Lung (tissue), 11 donors: ENCODE measurements at regions not wholly inside any gene's neighbourhood (a gene's known extent, or its start where the extent isn't known, plus 50 kb on each side); places are given as distances from the start of the nearest gene placed in this dataset.

Experiments
- ATAC-seq: fragments of 200-7000 bp; cut with Tn5 transposase; one replicate; pipeline ENCODE4 v1.9.1; 2020; ENCODE audit warnings: moderate number of reproducible peaks; ENCODE audit not compliant: insufficient read depth, low FRiP score
- DNase-seq, 3 donors: peaks; one replicate each; pipeline ENCODE4 v3.0.0-alpha.2; 2013 to 2017
- H3K27ac ChIP-seq, 2 donors: one replicate each; pipeline ENCODE4 v1.5.1; 2013; ENCODE audit warnings: mild to moderate bottlenecking in 2 of 2, moderate library complexity in 2 of 2, control low read depth in 1 of 2, inconsistent platforms in 1 of 2, low read depth in 1 of 2, low read length in 1 of 2
- H3K27me3 ChIP-seq, 3 donors: one replicate each; pipeline ENCODE4 v1.5.1; 2013; ENCODE audit warnings: low read length in 2 of 3; ENCODE audit not compliant: control insufficient read depth in 3 of 3, insufficient read depth in 3 of 3
- H3K36me3 ChIP-seq, 4 donors: one replicate each; pipeline ENCODE4 v1.5.1; 2013; ENCODE audit warnings: low read length in 4 of 4, mild to moderate bottlenecking in 1 of 4, moderate library complexity in 1 of 4; ENCODE audit not compliant: control insufficient read depth in 4 of 4, insufficient read depth in 4 of 4
- H3K4me1 ChIP-seq, 5 donors: one replicate each; pipeline ENCODE4 v1.5.1; 2013; ENCODE audit warnings: low read length in 5 of 5, mild to moderate bottlenecking in 2 of 5, moderate library complexity in 1 of 5; ENCODE audit not compliant: control insufficient read depth in 5 of 5, insufficient read depth in 5 of 5
- H3K4me3 ChIP-seq: one replicate; pipeline ENCODE4 v1.5.1; 2013; ENCODE audit warnings: mild to moderate bottlenecking, control low read depth, moderate library complexity
- H3K9ac ChIP-seq, 2 donors: one replicate each; pipeline ENCODE4 v1.5.1; 2013; ENCODE audit warnings: low read length in 2 of 2, control low read depth in 1 of 2; ENCODE audit not compliant: insufficient read depth in 1 of 2
- H3K9me3 ChIP-seq, 4 donors: one replicate each; pipeline ENCODE4 v1.5.1; 2013; ENCODE audit warnings: low read length in 3 of 4, mild to moderate bottlenecking in 1 of 4, moderate library complexity in 1 of 4; ENCODE audit not compliant: control insufficient read depth in 4 of 4, insufficient read depth in 3 of 4
- WGBS, 2 donors: extraction: QIAGEN DNeasy Blood & Tissue Kit; methylation state at CpG; one replicate each; pipeline ENCODE4 v1.1.7; 2013; 5-methylcytosine and 5-hydroxymethylcytosine counted together
- TF ChIP-seq, protein P1 (sequence below): IDR thresholded peaks from 2 replicates; pipeline ENCODE4 v1.5.1; 2012; ENCODE audit warnings: mild to moderate bottlenecking; ENCODE audit errors: control extremely low read depth, extremely low read depth
- donor health status: control.
- donor health status: control.
- donor health status: Bipolar disorder and iron deficiency.
- donor health status: healthy.
- donor health status: DM: yes; HTN: yes; CAD: no.

DNA sequence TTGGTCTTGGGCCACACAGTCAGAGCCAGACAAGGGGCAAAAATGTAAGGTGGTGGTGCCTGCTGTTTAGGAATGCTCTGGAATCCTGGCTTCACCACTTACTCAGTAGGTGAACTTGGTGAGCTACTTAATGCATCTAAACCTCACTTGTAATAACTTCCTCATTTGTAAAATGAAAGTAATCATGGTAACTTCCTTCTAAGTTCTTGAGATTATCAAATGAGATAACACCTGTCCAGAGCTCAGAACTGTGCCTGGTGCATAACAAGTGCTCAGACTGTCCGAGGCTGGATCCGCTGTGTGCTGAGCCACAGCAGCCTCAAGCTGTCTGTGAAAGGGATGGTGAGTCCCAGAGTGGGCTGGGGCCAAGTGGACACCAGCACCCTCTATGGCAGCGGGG, 62.8 kb upstream of the KY start:
- TF ChIP-seq, protein P1, sequence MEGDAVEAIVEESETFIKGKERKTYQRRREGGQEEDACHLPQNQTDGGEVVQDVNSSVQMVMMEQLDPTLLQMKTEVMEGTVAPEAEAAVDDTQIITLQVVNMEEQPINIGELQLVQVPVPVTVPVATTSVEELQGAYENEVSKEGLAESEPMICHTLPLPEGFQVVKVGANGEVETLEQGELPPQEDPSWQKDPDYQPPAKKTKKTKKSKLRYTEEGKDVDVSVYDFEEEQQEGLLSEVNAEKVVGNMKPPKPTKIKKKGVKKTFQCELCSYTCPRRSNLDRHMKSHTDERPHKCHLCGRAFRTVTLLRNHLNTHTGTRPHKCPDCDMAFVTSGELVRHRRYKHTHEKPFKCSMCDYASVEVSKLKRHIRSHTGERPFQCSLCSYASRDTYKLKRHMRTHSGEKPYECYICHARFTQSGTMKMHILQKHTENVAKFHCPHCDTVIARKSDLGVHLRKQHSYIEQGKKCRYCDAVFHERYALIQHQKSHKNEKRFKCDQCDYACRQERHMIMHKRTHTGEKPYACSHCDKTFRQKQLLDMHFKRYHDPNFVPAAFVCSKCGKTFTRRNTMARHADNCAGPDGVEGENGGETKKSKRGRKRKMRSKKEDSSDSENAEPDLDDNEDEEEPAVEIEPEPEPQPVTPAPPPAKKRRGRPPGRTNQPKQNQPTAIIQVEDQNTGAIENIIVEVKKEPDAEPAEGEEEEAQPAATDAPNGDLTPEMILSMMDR, result no peak
- Histone ChIP-seq H3K4me3 (no peak overlapping the region), H3K27me3 (no peaks in the 10 kb centered on the region), H3K4me1 (peaks cover 0 to 4% (median 0%) of the 10 kb centered on the region in 5 donors), H3K27ac (no peak overlapping the region), H3K9ac (no peak overlapping the region), H3K36me3 (no peaks in the 10 kb centered on the region), H3K9me3 (peaks cover 0 to 2% (median 0%) of the 10 kb centered on the region in 4 donors)
- DNase-seq (no peak), ATAC-seq (no peak)
- 77 to 82% methylated on average over 3 of the region's 3 CpGs for WGBS, 2 donors

DNA sequence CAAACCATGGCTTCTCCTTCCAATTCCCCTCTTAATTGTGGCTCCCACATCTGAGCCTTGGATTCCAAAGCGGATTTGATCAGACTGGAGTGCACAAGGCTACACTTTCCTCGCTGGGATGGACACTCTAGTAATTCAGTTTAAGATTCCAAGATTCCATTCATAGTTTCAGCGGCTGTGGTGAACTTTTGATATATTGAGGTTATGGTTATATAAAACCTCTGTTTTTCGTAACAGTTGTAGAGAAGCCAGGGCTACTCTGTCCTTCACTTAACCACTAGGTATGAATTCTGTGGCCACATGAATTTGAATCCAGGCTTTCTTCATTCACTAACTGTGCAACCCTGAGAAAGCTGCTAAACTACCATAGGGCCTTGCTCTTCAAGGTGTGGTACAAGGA, 67.9 kb upstream of the KY start:
- no peak for ATAC-seq
- DNase-seq, result no peak
- no peaks in the 10 kb centered on the region for H3K36me3 ChIP-seq
- TF ChIP-seq, protein P1, result no peak
- no peaks in the 10 kb centered on the region for H3K27me3 ChIP-seq
- H3K4me1 ChIP-seq, result no peaks in the 10 kb centered on the region
- no peak overlapping the region for H3K27ac ChIP-seq
- no peak overlapping the region for H3K9ac ChIP-seq
- no peak overlapping the region for H3K4me3 ChIP-seq
- 73 to 94% methylated on average over 4 of the region's 4 CpGs for WGBS, 2 donors
- H3K9me3 ChIP-seq, result peaks cover 0 to 2% (median 0%) of the 10 kb centered on the region in 4 donors

DNA sequence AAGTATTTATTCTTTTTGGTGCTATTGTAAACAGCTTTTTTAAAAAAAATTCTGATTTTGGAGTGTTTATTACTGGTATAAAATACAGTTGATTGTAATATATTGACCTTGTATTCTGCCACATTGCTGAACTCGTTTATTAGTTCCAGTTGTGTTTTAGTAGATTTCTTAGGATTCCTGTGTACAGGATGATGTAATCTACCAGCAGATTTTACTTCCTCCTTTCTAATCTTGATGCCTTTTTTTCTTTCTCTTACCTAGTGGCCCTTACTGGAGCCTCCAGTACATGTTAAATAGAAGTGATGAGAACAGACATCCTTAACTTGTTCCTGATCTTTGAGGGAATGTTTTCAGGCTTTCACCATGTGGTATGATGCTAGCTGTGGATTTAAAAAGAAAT, 70.4 kb upstream of the KY start:
- DNase-seq (no peak), ATAC-seq (no peak)
- no peak overlapping the region for H3K9ac ChIP-seq

DNA sequence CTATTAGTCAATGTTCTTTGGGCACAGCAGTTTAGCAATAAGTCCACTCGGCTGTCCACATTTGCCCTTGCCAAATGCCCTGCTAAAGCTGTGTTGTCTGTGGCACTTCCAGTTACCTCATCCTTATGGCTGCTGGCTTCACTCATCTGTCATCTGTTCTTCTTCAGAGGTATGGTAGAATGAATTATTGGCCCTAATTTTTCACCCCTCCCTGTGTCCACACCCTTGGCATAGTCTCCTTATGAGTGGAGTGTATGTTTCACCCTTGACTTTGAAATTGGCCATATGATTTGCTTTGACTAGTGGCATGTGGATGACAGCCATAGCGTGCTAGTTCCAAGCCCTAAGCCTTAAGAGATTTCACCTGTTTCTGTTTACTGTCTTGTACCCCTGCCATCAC, 72.1 kb upstream of the EPHB1 start:
- Histone ChIP-seq H3K4me3 (no peak overlapping the region), H3K9ac (no peak overlapping the region), H3K36me3 (no peaks in the 10 kb centered on the region), H3K4me1 (no peaks in the 10 kb centered on the region), H3K27me3 (no peaks in the 10 kb centered on the region), H3K27ac (no peak overlapping the region), H3K9me3 (no peaks in the 10 kb centered on the region)
- ATAC-seq, result no peak
- TF ChIP-seq, protein P1, result no peak
- 75 to 84% methylated on average over 2 of the region's 2 CpGs for WGBS, 2 donors
- DNase-seq, result no peak

More for the DNA sequence above, 70.4 kb upstream of the KY start:
- Histone ChIP-seq H3K27me3 (no peaks in the 10 kb centered on the region), H3K4me3 (no peak overlapping the region), H3K27ac (no peak overlapping the region), H3K36me3 (no peaks in the 10 kb centered on the region), H3K4me1 (no peaks in the 10 kb centered on the region), H3K9me3 (peaks cover 0 to 2% (median 0%) of the 10 kb centered on the region in 4 donors)
- TF ChIP-seq, protein P1, result no peak
- WGBS, 2 donors, result 11 to 39% methylated on average over 1 of the region's 1 CpG
